Keratinocyte (primary cell): ENCODE measurements at regions not wholly inside any gene's neighbourhood (a gene's known extent, or its start where the extent isn't known, plus 50 kb on each side); places are given as distances from the start of the nearest gene placed in this dataset.
"Not testable (repeated sequence)": the region's sequence is repeated elsewhere in the genome, so short reads cannot be mapped to it uniquely, and the experiment has no call there.

ENCODE experiments used
- DNase-seq: peaks from one replicate; pipeline ENCODE4 v3.0.0-alpha.2; 2011; ENCODE audit warnings: low read depth, missing footprints, low spot score
- FAIRE-seq: peaks from 2 replicates; lab custom pipeline; 2011; peaks lifted over from hg19 to GRCh38; lab: Jason Lieb, UNC
- H2AFZ ChIP-seq: 2 replicates; pipeline ENCODE4 v1.6.0; 2012; ENCODE audit warnings: low read length, control low read depth, inconsistent platforms; ENCODE audit not compliant: control insufficient read depth
- H3K27ac ChIP-seq: 2 replicates; pipeline ENCODE4 v1.5.1; 2011; ENCODE audit warnings: low read length; ENCODE audit not compliant: control insufficient read depth, insufficient read depth
- H3K27me3 ChIP-seq: 3 replicates; pipeline ENCODE4 v1.6.0; 2011; ENCODE audit warnings: low read length; ENCODE audit not compliant: control insufficient read depth, insufficient read depth; ENCODE audit errors: extremely low read depth
- H3K36me3 ChIP-seq, 2 experiments: 2 replicates in 1 of 2; 3 replicates in 1 of 2; pipeline ENCODE4 v1.5.1; 2011; ENCODE audit warnings: low read length in 2 of 2, mild to moderate bottlenecking in 1 of 2; ENCODE audit not compliant: control insufficient read depth in 2 of 2, insufficient read depth in 2 of 2; ENCODE audit errors: extremely low read depth in 1 of 2
- H3K4me1 ChIP-seq: 3 replicates; pipeline ENCODE4 v1.5.1; 2011; ENCODE audit warnings: low read length; ENCODE audit not compliant: control insufficient read depth, insufficient read depth; ENCODE audit errors: extremely low read depth
- H3K4me2 ChIP-seq: 3 replicates; pipeline ENCODE4 v1.6.0; 2011; ENCODE audit warnings: low read depth, low read length; ENCODE audit not compliant: control insufficient read depth, insufficient read depth; ENCODE audit errors: extremely low read depth
- H3K4me3 ChIP-seq, 3 experiments: fragments of 200-600 bp in 1 of 3; sonication (generic) in 1 of 3; 2 replicates in 2 of 3; 3 replicates in 1 of 3; pipeline ENCODE4 v1.5.1; 2011 to 2016; ENCODE audit warnings: low read length in 3 of 3, mild to moderate bottlenecking in 3 of 3, control low read depth in 2 of 3, inconsistent platforms in 1 of 3, low read depth in 1 of 3, mixed read lengths in 1 of 3, mixed run types in 1 of 3, moderate library complexity in 1 of 3; ENCODE audit not compliant: control insufficient read depth in 2 of 3, insufficient read depth in 2 of 3; ENCODE audit errors: extremely low read depth in 1 of 3
- H3K79me2 ChIP-seq: 2 replicates; pipeline ENCODE4 v1.6.0; 2012; ENCODE audit warnings: low read length; ENCODE audit not compliant: control insufficient read depth, insufficient read depth
- H3K9ac ChIP-seq: 3 replicates; pipeline ENCODE4 v1.6.0; 2011; ENCODE audit warnings: low read length; ENCODE audit not compliant: control insufficient read depth, insufficient read depth; ENCODE audit errors: extremely low read depth
- H3K9me1 ChIP-seq: 3 replicates; pipeline ENCODE4 v1.6.0; 2011; ENCODE audit warnings: low read length; ENCODE audit not compliant: control insufficient read depth, insufficient read depth; ENCODE audit errors: extremely low read depth
- H3K9me3 ChIP-seq: 2 replicates; pipeline ENCODE4 v1.5.1; 2012; ENCODE audit warnings: low read depth, low read length; ENCODE audit not compliant: control insufficient read depth
- H4K20me1 ChIP-seq: 3 replicates; pipeline ENCODE4 v1.6.0; 2011; ENCODE audit warnings: low read length; ENCODE audit not compliant: control insufficient read depth, insufficient read depth; ENCODE audit errors: extremely low read depth
- EZH2 ChIP-seq: IDR thresholded peaks from one replicate; pipeline ENCODE4 v1.6.1; 2012; ENCODE audit warnings: inconsistent platforms, mild to moderate bottlenecking, low read length, moderate library complexity
- dilution Hi-C: fragments of 300-500 bp; cut with MboI; formaldehyde crosslinking; loops from one replicate; pipeline ENCODE4 v1.7.0; 2020; ENCODE audit warnings: low sequenced_read_pairs; ENCODE audit not compliant: extremely low pct_ligation_motif_present
- TF ChIP-seq, protein P1 (sequence below), 3 experiments: IDR thresholded peaks in 1 of 3; conservative IDR thresholded peaks in 1 of 3; optimal IDR thresholded peaks in 1 of 3; 2 replicates in 2 of 3; 3 replicates in 1 of 3; pipeline versions ENCODE3 to v1.5.1; 2011; ENCODE audit warnings: low read length in 3 of 3, mild to moderate bottlenecking in 3 of 3, moderate library complexity in 2 of 3, control low read depth in 1 of 3, inconsistent platforms in 1 of 3; ENCODE audit not compliant: insufficient read depth in 2 of 3; ENCODE audit errors: extremely low read depth in 1 of 3

GRCh38 chr7:156036153-156036552 is 223.9 kb upstream of the SHH start:
- no peaks in the 10 kb centered on the region for H3K79me2 ChIP-seq
- peaks cover 4% of the 10 kb centered on the region for H3K9me3 ChIP-seq
- H3K9me1 ChIP-seq, result no peaks in the 10 kb centered on the region
- dilution Hi-C loops, result no loop called here
- TF ChIP-seq, protein P1, sequence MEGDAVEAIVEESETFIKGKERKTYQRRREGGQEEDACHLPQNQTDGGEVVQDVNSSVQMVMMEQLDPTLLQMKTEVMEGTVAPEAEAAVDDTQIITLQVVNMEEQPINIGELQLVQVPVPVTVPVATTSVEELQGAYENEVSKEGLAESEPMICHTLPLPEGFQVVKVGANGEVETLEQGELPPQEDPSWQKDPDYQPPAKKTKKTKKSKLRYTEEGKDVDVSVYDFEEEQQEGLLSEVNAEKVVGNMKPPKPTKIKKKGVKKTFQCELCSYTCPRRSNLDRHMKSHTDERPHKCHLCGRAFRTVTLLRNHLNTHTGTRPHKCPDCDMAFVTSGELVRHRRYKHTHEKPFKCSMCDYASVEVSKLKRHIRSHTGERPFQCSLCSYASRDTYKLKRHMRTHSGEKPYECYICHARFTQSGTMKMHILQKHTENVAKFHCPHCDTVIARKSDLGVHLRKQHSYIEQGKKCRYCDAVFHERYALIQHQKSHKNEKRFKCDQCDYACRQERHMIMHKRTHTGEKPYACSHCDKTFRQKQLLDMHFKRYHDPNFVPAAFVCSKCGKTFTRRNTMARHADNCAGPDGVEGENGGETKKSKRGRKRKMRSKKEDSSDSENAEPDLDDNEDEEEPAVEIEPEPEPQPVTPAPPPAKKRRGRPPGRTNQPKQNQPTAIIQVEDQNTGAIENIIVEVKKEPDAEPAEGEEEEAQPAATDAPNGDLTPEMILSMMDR (optimal IDR thresholded peaks at IDR 0.05 in 1 of 3, IDR thresholded peaks at IDR 0.05 in 1 of 3, conservative IDR thresholded peaks at IDR 0.05 in 1 of 3; ENCODE audit: extremely low read depth in 1 of 3, insufficient read depth in 2 of 3, low read length in 3 of 3), result no peak
- H3K4me3 ChIP-seq, result no peak overlapping the region
- no peaks in the 10 kb centered on the region for H3K4me1 ChIP-seq
- H3K27me3 ChIP-seq, result peaks cover 5% of the 10 kb centered on the region
- no peak overlapping the region for H2AFZ ChIP-seq
- H3K4me2 ChIP-seq, result no peak overlapping the region
- DNase-seq (no peak), FAIRE-seq (no peak)
- no peaks in the 10 kb centered on the region for H4K20me1 ChIP-seq
- H3K36me3 ChIP-seq, result no peaks in the 10 kb centered on the region
- no peak overlapping the region for H3K27ac ChIP-seq
- no peak overlapping the region for H3K9ac ChIP-seq

DNA sequence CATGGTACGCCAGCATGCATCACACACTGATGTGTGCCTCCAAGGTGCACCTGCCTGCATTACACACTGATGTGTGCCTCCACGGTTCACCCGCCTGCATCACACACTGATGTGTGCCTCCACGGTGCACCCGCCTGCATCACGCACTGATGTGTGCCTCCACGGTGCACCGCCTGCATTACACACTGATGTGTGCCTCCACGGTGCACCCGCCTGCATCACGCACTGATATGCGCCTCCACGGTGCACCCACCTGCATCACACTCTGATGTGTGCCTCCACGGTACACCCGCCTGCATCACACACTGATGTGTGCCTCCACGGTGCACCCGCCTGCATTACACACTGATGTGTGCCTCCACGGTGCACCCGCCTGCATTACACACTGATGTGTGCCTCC is 223.1 kb upstream of the SHH start:
- dilution Hi-C loops, H3K27ac ChIP-seq, H2AFZ ChIP-seq, H3K9me1 ChIP-seq, DNase-seq, H3K4me3 ChIP-seq, FAIRE-seq, H3K36me3 ChIP-seq, H3K4me2 ChIP-seq, H3K27me3 ChIP-seq, H3K9me3 ChIP-seq, H3K79me2 ChIP-seq, H3K4me1 ChIP-seq, H4K20me1 ChIP-seq, H3K9ac ChIP-seq: not testable (repeated sequence)

DNA sequence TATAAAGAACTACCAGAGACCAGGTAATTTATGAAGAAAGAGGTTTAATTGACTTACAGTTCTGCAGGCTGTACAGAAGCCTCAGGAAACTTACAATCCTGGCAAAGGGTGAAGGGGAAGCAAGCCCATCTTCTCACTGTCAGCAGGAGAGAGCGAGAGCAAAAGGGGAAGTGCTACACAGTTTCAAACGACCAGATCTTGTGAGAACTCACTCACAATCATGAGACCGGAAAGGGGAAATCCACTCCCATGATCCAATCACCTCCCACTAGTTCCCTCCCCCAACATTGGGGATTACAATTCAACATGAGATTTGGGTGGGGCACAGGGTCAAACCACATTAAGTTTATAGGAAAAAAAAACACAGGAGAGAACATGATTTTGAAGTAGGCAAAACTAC is 222.1 kb upstream of the SHH start:
- dilution Hi-C loops, result no loop called here
- TF ChIP-seq, protein P1 (optimal IDR thresholded peaks at IDR 0.05 in 1 of 3, IDR thresholded peaks at IDR 0.05 in 1 of 3, conservative IDR thresholded peaks at IDR 0.05 in 1 of 3; ENCODE audit: extremely low read depth in 1 of 3, insufficient read depth in 2 of 3, low read length in 3 of 3), result no peak
- TF ChIP-seq EZH2, result no peak
- no peak overlapping the region for H3K4me2 ChIP-seq
- H2AFZ ChIP-seq, result no peak overlapping the region
- H3K36me3 ChIP-seq, result no peaks in the 10 kb centered on the region
- no peak for FAIRE-seq
- no peak overlapping the region for H3K9ac ChIP-seq
- H3K9me3 ChIP-seq, result peaks cover 5% of the 10 kb centered on the region
- DNase-seq, result no peak
- no peaks in the 10 kb centered on the region for H4K20me1 ChIP-seq
- no peak overlapping the region for H3K4me3 ChIP-seq
- H3K27me3 ChIP-seq, result no peaks in the 10 kb centered on the region
- H3K9me1 ChIP-seq, result no peaks in the 10 kb centered on the region
- no peaks in the 10 kb centered on the region for H3K79me2 ChIP-seq
- H3K4me1 ChIP-seq, result no peaks in the 10 kb centered on the region
- H3K27ac ChIP-seq, result no peak overlapping the region
